ENCODE measurements at regions not wholly inside any gene's neighbourhood (a gene's known extent, or its start where the extent isn't known, plus 50 kb on each side); places are given as distances from the start of the nearest gene placed in this dataset.

DNA sequence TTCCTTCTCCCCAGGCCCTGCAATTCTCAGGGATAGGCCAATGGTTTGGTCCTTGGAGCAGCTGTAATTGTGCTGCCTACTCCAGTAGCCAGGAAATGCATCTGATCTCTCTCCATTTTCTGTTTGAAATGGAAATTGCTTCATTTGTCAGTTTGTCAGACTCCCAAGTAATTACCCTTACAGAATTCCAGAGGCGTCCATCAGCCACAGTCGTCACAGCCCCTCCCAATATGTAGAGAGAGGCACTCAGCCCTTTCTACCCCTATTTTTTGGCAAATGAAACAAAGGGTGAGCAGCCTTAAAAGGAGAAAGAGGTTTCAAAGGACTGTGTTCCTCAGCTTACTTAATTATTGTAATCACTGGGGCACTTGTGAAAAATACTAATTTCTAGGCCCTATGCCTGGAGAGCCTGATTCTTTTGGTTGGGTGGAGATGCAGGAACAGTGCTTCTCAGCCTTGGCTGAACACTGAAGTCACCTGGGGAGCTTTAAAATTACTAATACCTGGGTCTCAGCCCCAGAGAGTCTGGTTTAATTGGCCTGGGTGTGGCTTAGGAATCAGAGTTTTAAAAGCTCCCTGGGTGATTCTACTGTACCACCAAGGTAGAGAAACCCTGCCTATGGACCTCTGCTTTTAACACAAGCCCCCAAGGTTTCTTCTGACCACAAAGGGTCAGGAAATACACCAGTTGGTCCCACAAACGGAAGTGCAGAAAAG is 190.0 kb downstream of the EMP1 start:
- DNase-seq (peak; percentile 45), ATAC-seq (no peak)
- POLR2A ChIA-PET (ENCODE audit: unreplicated experiment): interaction anchor here (0.6 to 0.7 kb wide), 2 partner anchors 64 to 1042 kb away, joined by 3 read pairs; no protein-coding TSS in a partner anchor
- peak overlapping the region; percentile 80 for H3K4me2 ChIP-seq (ENCODE audit: low read length)
- intact Hi-C loops (cut with micrococcal nuclease): no loop called here
- peak overlapping the region; percentile 78 for H3K27ac ChIP-seq (ENCODE audit: low read length)
- H4K20me1 ChIP-seq (ENCODE audit: low read length): no peaks in the 10 kb centered on the region
- H3K9ac ChIP-seq (ENCODE audit: low read length): peak overlapping the region; percentile 26; the same call in 1 of the 2 replicates
- H3K27me3 ChIP-seq (ENCODE audit: low read length): no peaks in the 10 kb centered on the region
- no peaks in the 10 kb centered on the region for H3K79me2 ChIP-seq (ENCODE audit: low read length)
- no peaks in the 10 kb centered on the region for H3F3A ChIP-seq (ENCODE audit: low read length, unreplicated experiment)
- H3K9me2 ChIP-seq (replicated peaks; ENCODE audit: low read length): no peaks in the 10 kb centered on the region
- H3K4me3 ChIP-seq (ENCODE audit: low read length): peak overlapping the region; percentile 46; the same call in 1 of the 2 replicates
- 0 out of 2 replicates have a peak overlapping the region, but pooled peaks have one; percentile 20 for H2AFZ ChIP-seq (ENCODE audit: low read length)
- CTCF ChIA-PET: no interaction called here
- peaks cover 42% of the 10 kb centered on the region for H3K4me1 ChIP-seq (ENCODE audit: insufficient read depth, low read length)
- H3K36me3 ChIP-seq (ENCODE audit: low read depth, low read length): no peaks in the 10 kb centered on the region
- H3K9me3 ChIP-seq (ENCODE audit: low read length): no peaks in the 10 kb centered on the region
- no TSS peak for BruUV-seq (replicated peaks)
- TF ChIP-seq, protein P1, sequence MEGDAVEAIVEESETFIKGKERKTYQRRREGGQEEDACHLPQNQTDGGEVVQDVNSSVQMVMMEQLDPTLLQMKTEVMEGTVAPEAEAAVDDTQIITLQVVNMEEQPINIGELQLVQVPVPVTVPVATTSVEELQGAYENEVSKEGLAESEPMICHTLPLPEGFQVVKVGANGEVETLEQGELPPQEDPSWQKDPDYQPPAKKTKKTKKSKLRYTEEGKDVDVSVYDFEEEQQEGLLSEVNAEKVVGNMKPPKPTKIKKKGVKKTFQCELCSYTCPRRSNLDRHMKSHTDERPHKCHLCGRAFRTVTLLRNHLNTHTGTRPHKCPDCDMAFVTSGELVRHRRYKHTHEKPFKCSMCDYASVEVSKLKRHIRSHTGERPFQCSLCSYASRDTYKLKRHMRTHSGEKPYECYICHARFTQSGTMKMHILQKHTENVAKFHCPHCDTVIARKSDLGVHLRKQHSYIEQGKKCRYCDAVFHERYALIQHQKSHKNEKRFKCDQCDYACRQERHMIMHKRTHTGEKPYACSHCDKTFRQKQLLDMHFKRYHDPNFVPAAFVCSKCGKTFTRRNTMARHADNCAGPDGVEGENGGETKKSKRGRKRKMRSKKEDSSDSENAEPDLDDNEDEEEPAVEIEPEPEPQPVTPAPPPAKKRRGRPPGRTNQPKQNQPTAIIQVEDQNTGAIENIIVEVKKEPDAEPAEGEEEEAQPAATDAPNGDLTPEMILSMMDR (conservative IDR thresholded peaks at IDR 0.05; ENCODE audit: low read depth, low read length): no peak
- TF ChIP-seq EZH2phosphoT487 (IDR thresholded peaks at IDR 0.05; ENCODE audit: borderline replicate concordance, low read length) (no peak), EZH2 (IDR thresholded peaks at IDR 0.05; ENCODE audit: low read length, unreplicated experiment) (no peak)

DNA sequence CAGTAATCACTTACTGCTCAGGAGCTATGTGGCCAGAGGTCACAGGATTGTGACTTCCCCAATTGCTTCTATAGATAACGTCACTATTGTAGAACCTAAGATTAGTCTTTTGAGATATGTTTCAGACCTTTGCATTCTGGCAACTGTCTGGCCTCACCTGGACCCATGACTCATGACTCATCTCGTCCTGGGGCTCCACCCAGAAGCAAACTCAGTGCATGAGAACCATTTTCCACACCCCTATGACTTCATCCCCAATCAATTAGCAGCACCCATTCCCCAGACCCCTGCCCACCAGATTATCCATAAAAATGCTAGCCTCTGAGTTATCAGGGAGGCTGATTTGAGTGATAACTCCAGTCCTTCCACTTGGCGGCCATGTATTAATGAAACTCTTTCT is 186.9 kb downstream of the EMP1 start:
- Histone ChIP-seq H3F3A (ENCODE audit: low read length, unreplicated experiment) (no peaks in the 10 kb centered on the region), H3K27ac (ENCODE audit: low read length) (peak overlapping the region; percentile 27; the same call in 1 of the 2 replicates), H3K9me3 (ENCODE audit: low read length) (no peaks in the 10 kb centered on the region), H3K36me3 (ENCODE audit: low read depth, low read length) (no peaks in the 10 kb centered on the region), H3K9ac (ENCODE audit: low read length) (no peak overlapping the region), H3K79me2 (ENCODE audit: low read length) (no peaks in the 10 kb centered on the region), H3K4me3 (ENCODE audit: low read length) (no peak overlapping the region), H2AFZ (ENCODE audit: low read length) (no peak overlapping the region), H3K9me2 (replicated peaks; ENCODE audit: low read length) (no peaks in the 10 kb centered on the region), H4K20me1 (ENCODE audit: low read length) (no peaks in the 10 kb centered on the region), H3K4me1 (ENCODE audit: insufficient read depth, low read length) (peaks cover 27% of the 10 kb centered on the region), H3K27me3 (ENCODE audit: low read length) (no peaks in the 10 kb centered on the region), H3K4me2 (ENCODE audit: low read length) (no peak overlapping the region)
- ChIA-PET CTCF (no interaction called here), POLR2A (ENCODE audit: unreplicated experiment) (no interaction called here)
- no TSS peak for BruUV-seq (replicated peaks)
- DNase-seq: peak; percentile 50
- no peak for ATAC-seq
- intact Hi-C loops (cut with micrococcal nuclease): no loop called here
- TF ChIP-seq EZH2 (IDR thresholded peaks at IDR 0.05; ENCODE audit: low read length, unreplicated experiment) (no peak), EZH2phosphoT487 (IDR thresholded peaks at IDR 0.05; ENCODE audit: borderline replicate concordance, low read length) (no peak)
- TF ChIP-seq, protein P1 (conservative IDR thresholded peaks at IDR 0.05; ENCODE audit: low read depth, low read length): no peak

GRCh38 chr12:13380297-13380696 is 183.8 kb downstream of the EMP1 start:
- Histone ChIP-seq H4K20me1 (ENCODE audit: low read length) (no peaks in the 10 kb centered on the region), H3F3A (ENCODE audit: low read length, unreplicated experiment) (no peaks in the 10 kb centered on the region), H3K36me3 (ENCODE audit: low read depth, low read length) (no peaks in the 10 kb centered on the region), H3K4me1 (ENCODE audit: insufficient read depth, low read length) (peaks cover 36% of the 10 kb centered on the region), H3K9ac (ENCODE audit: low read length) (no peak overlapping the region), H3K27me3 (ENCODE audit: low read length) (no peaks in the 10 kb centered on the region), H3K9me2 (replicated peaks; ENCODE audit: low read length) (no peaks in the 10 kb centered on the region), H2AFZ (ENCODE audit: low read length) (no peak overlapping the region), H3K4me2 (ENCODE audit: low read length) (no peak overlapping the region), H3K79me2 (ENCODE audit: low read length) (no peaks in the 10 kb centered on the region), H3K4me3 (ENCODE audit: low read length) (no peak overlapping the region), H3K9me3 (ENCODE audit: low read length) (no peaks in the 10 kb centered on the region), H3K27ac (ENCODE audit: low read length) (no peak overlapping the region)
- no peak for TF ChIP-seq EZH2phosphoT487 (IDR thresholded peaks at IDR 0.05; ENCODE audit: borderline replicate concordance, low read length)
- TF ChIP-seq, protein P1 (conservative IDR thresholded peaks at IDR 0.05; ENCODE audit: low read depth, low read length): no peak
- TF ChIP-seq EZH2 (IDR thresholded peaks at IDR 0.05; ENCODE audit: low read length, unreplicated experiment): no peak
- BruUV-seq (replicated peaks): no TSS peak
- ATAC-seq (no peak), DNase-seq (no peak)
- intact Hi-C loops (cut with micrococcal nuclease): no loop called here
- CTCF ChIA-PET: no interaction called here
- POLR2A ChIA-PET (ENCODE audit: unreplicated experiment): no interaction called here
